ENCODE measurements at regions not wholly inside any gene's neighbourhood (a gene's known extent, or its start where the extent isn't known, plus 50 kb on each side); places are given as distances from the start of the nearest gene placed in this dataset.
"Not testable (repeated sequence)": the region's sequence is repeated elsewhere in the genome, so short reads cannot be mapped to it uniquely, and the experiment has no call there.

- Histone ChIP-seq H3K36me3 (no peaks in the 10 kb centered on the region), H3K9me3 (ENCODE audit: severe bottlenecking) (no peaks in the 10 kb centered on the region), H3K27ac (no peak overlapping the region), H3K4me3 (ENCODE audit: low read depth, low read length) (no peak overlapping the region), H3K27me3 (ENCODE audit: insufficient read depth, low read depth, severe bottlenecking) (no peaks in the 10 kb centered on the region)
- no peak for DNase-seq
- TF ChIP-seq CTCF (IDR thresholded peaks at IDR 0.05; ENCODE audit: low read depth, low read length), result no peak
Observed at GRCh38 chr6:11409371-11409770, 128.2 kb upstream of the TMEM170B start.

GRCh38 chr6:11407414-11407813 is 130.1 kb upstream of the TMEM170B start:
- no peak for TF ChIP-seq CTCF (IDR thresholded peaks at IDR 0.05; ENCODE audit: low read depth, low read length)
- Histone ChIP-seq H3K36me3 (no peaks in the 10 kb centered on the region), H3K27me3 (ENCODE audit: insufficient read depth, low read depth, severe bottlenecking) (no peaks in the 10 kb centered on the region), H3K9me3 (ENCODE audit: severe bottlenecking) (no peaks in the 10 kb centered on the region), H3K4me3 (ENCODE audit: low read depth, low read length) (no peak overlapping the region), H3K27ac (no peak overlapping the region)
- DNase-seq, result no peak

- no peak for TF ChIP-seq CTCF (IDR thresholded peaks at IDR 0.05; ENCODE audit: low read depth, low read length)
- no peak overlapping the region for H3K27ac ChIP-seq
Observed at GRCh38 chr6:11404838-11405237, 132.7 kb upstream of the TMEM170B start.

DNA sequence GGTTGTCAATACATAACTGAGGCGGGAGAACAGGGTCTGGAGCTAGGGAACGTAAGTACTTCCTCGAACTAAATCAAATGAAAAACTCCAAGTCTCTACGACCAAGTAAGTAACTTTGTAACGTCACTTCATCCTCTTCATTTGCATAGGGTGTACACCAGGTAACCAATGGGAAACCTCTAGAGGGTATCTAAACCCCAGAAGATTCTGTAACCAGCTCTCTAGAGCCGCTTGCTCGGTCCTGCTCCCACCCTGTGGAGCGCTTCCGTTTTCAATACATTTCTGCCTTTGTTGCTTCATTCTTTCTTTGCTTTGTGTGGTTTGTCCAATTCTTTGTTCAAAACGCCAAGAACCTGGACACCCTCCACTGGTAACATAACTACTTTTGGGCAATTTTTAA is 133.5 kb upstream of the TMEM170B start:
- H3K27ac ChIP-seq, result no peak overlapping the region
- no peaks in the 10 kb centered on the region for H3K9me3 ChIP-seq (ENCODE audit: severe bottlenecking)
- H3K36me3 ChIP-seq, result no peaks in the 10 kb centered on the region
- no peaks in the 10 kb centered on the region for H3K27me3 ChIP-seq (ENCODE audit: insufficient read depth, low read depth, severe bottlenecking)
- no peak overlapping the region for H3K4me3 ChIP-seq (ENCODE audit: low read depth, low read length)
- DNase-seq, result no peak
- TF ChIP-seq CTCF (IDR thresholded peaks at IDR 0.05; ENCODE audit: low read depth, low read length), result no peak

More at GRCh38 chr6:11404838-11405237, 132.7 kb upstream of the TMEM170B start:
- H3K9me3 ChIP-seq (ENCODE audit: severe bottlenecking), result no peaks in the 10 kb centered on the region
- no peak overlapping the region for H3K4me3 ChIP-seq (ENCODE audit: low read depth, low read length)
- no peak for DNase-seq
- no peaks in the 10 kb centered on the region for H3K36me3 ChIP-seq
- H3K27me3 ChIP-seq (ENCODE audit: insufficient read depth, low read depth, severe bottlenecking), result no peaks in the 10 kb centered on the region

DNA sequence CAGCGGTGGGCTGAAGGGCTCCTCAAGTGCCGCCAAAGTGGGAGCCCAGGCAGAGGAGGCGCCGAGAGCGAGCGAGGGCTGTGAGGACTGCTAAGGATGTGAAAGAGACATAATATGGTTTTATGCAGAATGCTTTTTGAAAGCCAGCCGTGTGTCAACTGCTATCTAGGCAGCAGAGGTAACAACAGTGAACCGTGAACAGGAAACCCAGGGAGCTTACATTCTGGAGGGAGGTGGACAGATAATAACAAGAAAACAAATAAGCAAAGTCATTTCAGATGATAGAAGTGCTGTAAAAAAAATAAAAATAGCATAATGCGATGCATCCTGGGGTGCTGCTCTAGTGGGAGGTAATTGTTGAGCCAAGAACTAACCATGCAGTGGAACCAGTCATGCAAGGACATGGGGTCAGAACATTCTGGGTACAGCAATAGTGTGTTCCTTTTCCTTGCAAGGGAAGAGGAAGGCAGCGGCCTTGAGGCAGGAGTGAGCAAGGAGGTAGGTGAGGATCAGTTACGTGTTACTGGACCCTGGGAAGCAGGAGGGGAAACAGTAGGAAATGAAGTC is 134.4 kb upstream of the TMEM170B start:
- TF ChIP-seq CTCF (IDR thresholded peaks at IDR 0.05; ENCODE audit: low read depth, low read length), result no peak
- H3K27me3 ChIP-seq (ENCODE audit: insufficient read depth, low read depth, severe bottlenecking), result no peaks in the 10 kb centered on the region
- H3K4me3 ChIP-seq (ENCODE audit: low read depth, low read length), result no peak overlapping the region
- no peak overlapping the region for H3K27ac ChIP-seq
- H3K9me3 ChIP-seq (ENCODE audit: severe bottlenecking), result no peaks in the 10 kb centered on the region
- H3K36me3 ChIP-seq, result no peaks in the 10 kb centered on the region
- DNase-seq, result no peak

- not testable (repeated sequence) for H3K4me3 ChIP-seq (ENCODE audit: low read depth, low read length); H3K9me3 ChIP-seq (ENCODE audit: severe bottlenecking); H3K27ac ChIP-seq; DNase-seq; H3K27me3 ChIP-seq (ENCODE audit: insufficient read depth, low read depth, severe bottlenecking); H3K36me3 ChIP-seq
Observed at GRCh38 chr6:11402581-11402980, 135.0 kb upstream of the TMEM170B start.

GRCh38 chr6:11401954-11402353 is 135.6 kb upstream of the TMEM170B start:
- H3K27ac ChIP-seq, result not testable (repeated sequence)

More at GRCh38 chr6:11401954-11402353, 135.6 kb upstream of the TMEM170B start:
- not testable (repeated sequence) for H3K27me3 ChIP-seq (ENCODE audit: insufficient read depth, low read depth, severe bottlenecking); H3K4me3 ChIP-seq (ENCODE audit: low read depth, low read length); H3K36me3 ChIP-seq; DNase-seq; H3K9me3 ChIP-seq (ENCODE audit: severe bottlenecking)
